HL-60 (cell line): ENCODE measurements at regions not wholly inside any gene's neighbourhood (a gene's known extent, or its start where the extent isn't known, plus 50 kb on each side); places are given as distances from the start of the nearest gene placed in this dataset.

Experiments
- DNase-seq, 2 experiments: peaks; one replicate each; pipeline ENCODE4 v3.0.0-alpha.2; 2010 to 2020; ENCODE audit warnings: low read depth in 1 of 2, low spot score in 1 of 2
- H3K27ac ChIP-seq: fragments of 250-450 bp; sonication (Bioruptor Pico); replicated peaks from 2 replicates; pipeline ENCODE4 v1.5.1; 2020; ENCODE audit warnings: mild to moderate bottlenecking, moderate library complexity
- H3K27me3 ChIP-seq: fragments of 250-450 bp; sonication (Bioruptor Pico); 2 replicates; pipeline ENCODE4 v1.5.1; 2021; ENCODE audit warnings: mild to moderate bottlenecking, moderate library complexity; ENCODE audit not compliant: insufficient read depth, poor library complexity, severe bottlenecking
- H3K4me3 ChIP-seq: replicated peaks from 2 replicates; pipeline ENCODE4 v1.5.1; 2011; ENCODE audit warnings: mild to moderate bottlenecking, control low read depth, low read length; ENCODE audit not compliant: insufficient read depth
- GABPA ChIP-seq: IDR thresholded peaks from 2 replicates; pipeline ENCODE4 v1.6.1; 2012; ENCODE audit warnings: low read depth
- POLR2AphosphoS5 ChIP-seq: IDR thresholded peaks from 2 replicates; pipeline ENCODE4 v1.6.1; 2012; ENCODE audit warnings: low read depth
- SPI1 ChIP-seq: IDR thresholded peaks from 2 replicates; pipeline ENCODE4 v1.6.1; 2012; ENCODE audit warnings: low read depth, mild to moderate bottlenecking, borderline replicate concordance
- TF ChIP-seq, protein P1 (sequence below): IDR thresholded peaks from 2 replicates; pipeline ENCODE4 v1.6.1; 2012; ENCODE audit warnings: low read depth; ENCODE audit not compliant: insufficient replicate concordance
- TF ChIP-seq, protein P2 (sequence below): IDR thresholded peaks from one replicate; pipeline ENCODE4 v1.5.1; 2011; ENCODE audit warnings: low read length, control low read depth, inconsistent platforms; ENCODE audit not compliant: insufficient read depth

DNA sequence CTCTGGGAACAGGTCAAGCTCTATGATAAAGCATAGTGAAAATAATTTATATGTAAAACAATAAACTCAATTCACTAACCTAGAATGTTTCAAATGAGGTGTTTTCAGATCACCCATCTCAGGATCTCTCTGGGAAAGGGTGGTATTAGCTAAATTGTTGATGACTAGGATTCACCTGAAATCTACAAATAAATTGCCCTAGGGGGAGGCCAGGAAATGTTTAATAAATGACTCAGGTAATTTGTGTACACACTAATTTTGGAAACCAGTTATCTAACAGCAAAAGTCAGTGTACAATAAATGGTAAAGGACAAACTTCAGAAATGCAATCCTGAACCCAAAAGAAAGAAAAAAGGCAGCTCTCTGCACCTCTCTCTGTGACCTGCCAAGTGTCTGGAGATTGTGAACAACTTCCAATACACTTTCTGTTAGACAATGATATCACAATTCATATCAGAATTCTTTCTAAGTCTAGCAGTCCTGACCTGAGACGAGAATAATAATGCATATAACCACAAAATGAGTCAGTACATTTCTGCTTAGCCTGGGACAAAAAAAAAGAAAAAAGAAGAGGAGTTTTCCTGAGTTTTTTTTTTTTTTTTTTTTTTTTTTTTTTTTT is 760.0 kb downstream of the EPHA4 start:
- DNase-seq, result no peak
- Histone ChIP-seq H3K4me3 (no peak overlapping the region), H3K27me3 (no peaks in the 10 kb centered on the region), H3K27ac (no peak overlapping the region)
- TF ChIP-seq POLR2AphosphoS5 (no peak), SPI1 (no peak), GABPA (no peak)
- TF ChIP-seq, protein P1, sequence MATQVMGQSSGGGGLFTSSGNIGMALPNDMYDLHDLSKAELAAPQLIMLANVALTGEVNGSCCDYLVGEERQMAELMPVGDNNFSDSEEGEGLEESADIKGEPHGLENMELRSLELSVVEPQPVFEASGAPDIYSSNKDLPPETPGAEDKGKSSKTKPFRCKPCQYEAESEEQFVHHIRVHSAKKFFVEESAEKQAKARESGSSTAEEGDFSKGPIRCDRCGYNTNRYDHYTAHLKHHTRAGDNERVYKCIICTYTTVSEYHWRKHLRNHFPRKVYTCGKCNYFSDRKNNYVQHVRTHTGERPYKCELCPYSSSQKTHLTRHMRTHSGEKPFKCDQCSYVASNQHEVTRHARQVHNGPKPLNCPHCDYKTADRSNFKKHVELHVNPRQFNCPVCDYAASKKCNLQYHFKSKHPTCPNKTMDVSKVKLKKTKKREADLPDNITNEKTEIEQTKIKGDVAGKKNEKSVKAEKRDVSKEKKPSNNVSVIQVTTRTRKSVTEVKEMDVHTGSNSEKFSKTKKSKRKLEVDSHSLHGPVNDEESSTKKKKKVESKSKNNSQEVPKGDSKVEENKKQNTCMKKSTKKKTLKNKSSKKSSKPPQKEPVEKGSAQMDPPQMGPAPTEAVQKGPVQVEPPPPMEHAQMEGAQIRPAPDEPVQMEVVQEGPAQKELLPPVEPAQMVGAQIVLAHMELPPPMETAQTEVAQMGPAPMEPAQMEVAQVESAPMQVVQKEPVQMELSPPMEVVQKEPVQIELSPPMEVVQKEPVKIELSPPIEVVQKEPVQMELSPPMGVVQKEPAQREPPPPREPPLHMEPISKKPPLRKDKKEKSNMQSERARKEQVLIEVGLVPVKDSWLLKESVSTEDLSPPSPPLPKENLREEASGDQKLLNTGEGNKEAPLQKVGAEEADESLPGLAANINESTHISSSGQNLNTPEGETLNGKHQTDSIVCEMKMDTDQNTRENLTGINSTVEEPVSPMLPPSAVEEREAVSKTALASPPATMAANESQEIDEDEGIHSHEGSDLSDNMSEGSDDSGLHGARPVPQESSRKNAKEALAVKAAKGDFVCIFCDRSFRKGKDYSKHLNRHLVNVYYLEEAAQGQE, result no peak
- TF ChIP-seq, protein P2, sequence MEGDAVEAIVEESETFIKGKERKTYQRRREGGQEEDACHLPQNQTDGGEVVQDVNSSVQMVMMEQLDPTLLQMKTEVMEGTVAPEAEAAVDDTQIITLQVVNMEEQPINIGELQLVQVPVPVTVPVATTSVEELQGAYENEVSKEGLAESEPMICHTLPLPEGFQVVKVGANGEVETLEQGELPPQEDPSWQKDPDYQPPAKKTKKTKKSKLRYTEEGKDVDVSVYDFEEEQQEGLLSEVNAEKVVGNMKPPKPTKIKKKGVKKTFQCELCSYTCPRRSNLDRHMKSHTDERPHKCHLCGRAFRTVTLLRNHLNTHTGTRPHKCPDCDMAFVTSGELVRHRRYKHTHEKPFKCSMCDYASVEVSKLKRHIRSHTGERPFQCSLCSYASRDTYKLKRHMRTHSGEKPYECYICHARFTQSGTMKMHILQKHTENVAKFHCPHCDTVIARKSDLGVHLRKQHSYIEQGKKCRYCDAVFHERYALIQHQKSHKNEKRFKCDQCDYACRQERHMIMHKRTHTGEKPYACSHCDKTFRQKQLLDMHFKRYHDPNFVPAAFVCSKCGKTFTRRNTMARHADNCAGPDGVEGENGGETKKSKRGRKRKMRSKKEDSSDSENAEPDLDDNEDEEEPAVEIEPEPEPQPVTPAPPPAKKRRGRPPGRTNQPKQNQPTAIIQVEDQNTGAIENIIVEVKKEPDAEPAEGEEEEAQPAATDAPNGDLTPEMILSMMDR, result no peak

DNA sequence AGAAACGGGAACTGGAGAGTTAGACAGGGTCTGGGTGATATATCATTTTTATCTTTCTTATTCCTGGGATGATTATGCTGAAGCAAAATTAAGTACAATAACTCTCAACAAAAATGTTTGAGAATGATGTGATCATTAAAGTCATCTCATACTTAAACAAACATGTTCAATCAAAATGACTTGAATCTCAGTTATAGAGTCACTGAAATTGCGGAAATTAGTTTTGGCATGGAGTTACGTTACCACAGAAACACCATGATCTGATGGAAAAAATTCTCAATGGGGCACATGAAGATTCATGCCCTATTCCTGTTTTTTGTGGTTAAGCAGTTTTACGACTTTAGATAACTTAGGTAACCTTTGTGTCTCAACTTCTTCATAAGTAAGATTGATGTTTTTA is 757.7 kb downstream of the EPHA4 start:
- no peak overlapping the region for H3K4me3 ChIP-seq
- TF ChIP-seq POLR2AphosphoS5 (no peak), GABPA (no peak)
- TF ChIP-seq, protein P1, result no peak
- no peak overlapping the region for H3K27ac ChIP-seq
- no peak for DNase-seq
- no peaks in the 10 kb centered on the region for H3K27me3 ChIP-seq

DNA sequence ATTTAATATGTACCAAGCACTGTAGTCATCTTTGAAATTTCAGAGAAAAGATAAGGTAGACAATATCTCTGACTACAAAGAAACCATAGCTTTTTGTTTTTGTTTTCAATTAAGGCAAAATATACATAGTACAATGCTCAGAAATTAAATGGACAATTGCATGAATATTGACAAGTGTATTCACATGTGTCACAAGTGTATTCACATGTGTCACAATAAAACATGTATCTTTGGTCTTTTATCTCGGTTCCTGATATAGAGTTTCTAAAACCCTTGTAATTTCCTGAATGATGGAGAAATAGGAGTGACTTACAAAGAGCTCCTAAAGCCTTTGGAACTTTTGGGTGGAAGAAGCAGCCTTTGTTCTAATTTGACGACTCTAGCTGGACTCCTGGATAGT is 756.4 kb downstream of the EPHA4 start:
- TF ChIP-seq GABPA (no peak), POLR2AphosphoS5 (no peak), SPI1 (no peak)
- TF ChIP-seq, protein P2, result no peak
- TF ChIP-seq, protein P1, result no peak
- Histone ChIP-seq H3K27ac (no peak overlapping the region), H3K27me3 (no peaks in the 10 kb centered on the region), H3K4me3 (no peak overlapping the region)
- no peak for DNase-seq
